ENCODE measurements at regions not wholly inside any gene's neighbourhood (a gene's known extent, or its start where the extent isn't known, plus 50 kb on each side); places are given as distances from the start of the nearest gene placed in this dataset.

GRCh38 chr12:93041416-93041815 lies 112.3 kb upstream of the EEA1 start:
- no peak for TF ChIP-seq POLR2AphosphoS5 (IDR thresholded peaks at IDR 0.05; ENCODE audit: borderline replicate concordance, low read depth, low read length)
- TF ChIP-seq EZH2 (IDR thresholded peaks at IDR 0.05): no peak
